DMS53 treated with DMSO at 0.1 percent for 48 hours (cell line): ENCODE measurements at regions not wholly inside any gene's neighbourhood (a gene's known extent, or its start where the extent isn't known, plus 50 kb on each side); places are given as distances from the start of the nearest gene placed in this dataset.

Experiments
- DNase-seq: peaks from one replicate; lab custom pipeline; 2025; ENCODE audit not compliant: unreplicated experiment; lab: John Stamatoyannopoulos, UW

GRCh38 chr11:134544095-134544815, 132.2 kb upstream of the B3GAT1 start:
- no peak for DNase-seq

- no peak for DNase-seq
These were observed 131.6 kb upstream of the B3GAT1 start for GRCh38 chr11:134543645-134544044.

- DNase-seq = no peak
These were observed 131.2 kb upstream of the B3GAT1 start for GRCh38 chr11:134543241-134543640.

- no peak for DNase-seq
These were observed 130.5 kb upstream of the B3GAT1 start for GRCh38 chr11:134542401-134543165.

GRCh38 chr11:134541951-134542350, 129.9 kb upstream of the B3GAT1 start:
- no peak for DNase-seq

GRCh38 chr11:134541355-134541754, 129.3 kb upstream of the B3GAT1 start:
- DNase-seq = no peak

GRCh38 chr11:134539285-134539684, 127.2 kb upstream of the B3GAT1 start:
- DNase-seq = no peak

GRCh38 chr11:134538742-134539141, 126.7 kb upstream of the B3GAT1 start:
- no peak for DNase-seq

GRCh38 chr11:134537941-134538340, 125.9 kb upstream of the B3GAT1 start:
- no peak for DNase-seq

GRCh38 chr11:134537296-134537695, 125.3 kb upstream of the B3GAT1 start:
- no peak for DNase-seq

GRCh38 chr11:134536677-134537076, 124.6 kb upstream of the B3GAT1 start:
- DNase-seq = no peak

- no peak for DNase-seq
These were observed 124.2 kb upstream of the B3GAT1 start for GRCh38 chr11:134536219-134536618.

- no peak for DNase-seq
These were observed 123.3 kb upstream of the B3GAT1 start for GRCh38 chr11:134535029-134536025.

GRCh38 chr11:134533511-134533910, 121.5 kb upstream of the B3GAT1 start:
- no peak for DNase-seq

- DNase-seq = no peak
These were observed 120.9 kb upstream of the B3GAT1 start for GRCh38 chr11:134532921-134533421.

- no peak for DNase-seq
These were observed 120.3 kb upstream of the B3GAT1 start for GRCh38 chr11:134532131-134532920.

GRCh38 chr11:134531327-134532130, 119.5 kb upstream of the B3GAT1 start:
- DNase-seq = no peak

GRCh38 chr11:134530636-134531326, 118.7 kb upstream of the B3GAT1 start:
- DNase-seq = no peak
